Spleen (tissue), 11 donors: ENCODE measurements at regions not wholly inside any gene's neighbourhood (a gene's known extent, or its start where the extent isn't known, plus 50 kb on each side); places are given as distances from the start of the nearest gene placed in this dataset.
"Not testable (repeated sequence)": the region's sequence is repeated elsewhere in the genome, so short reads cannot be mapped to it uniquely, and the experiment has no call there.

Experiments used
- DNase-seq: peaks from one replicate; pipeline ENCODE4 v3.0.0-alpha.2; 2020
- H3K27ac ChIP-seq, 8 donors: fragments of 200-600 bp; sonication (generic) in 7 of 8; 1 replicate in 4 of 8; 2 replicates in 4 of 8; pipeline versions ENCODE4 v1.5.0 to v1.8.0; 2016 to 2021; ENCODE audit warnings: inconsistent platforms in 4 of 8, mild to moderate bottlenecking in 4 of 8, moderate library complexity in 1 of 8
- H3K27me3 ChIP-seq, 7 donors: fragments of 200-600 bp; sonication (generic) in 6 of 7; replicated peaks in 1 of 7; 1 replicate in 4 of 7; 2 replicates in 3 of 7; pipeline versions ENCODE4 v1.5.0 to v1.8.0; 2016 to 2021; ENCODE audit warnings: inconsistent platforms in 3 of 7, mild to moderate bottlenecking in 1 of 7
- H3K36me3 ChIP-seq, 6 donors: fragments of 200-600 bp; sonication (generic) in 5 of 6; 1 replicate in 4 of 6; 2 replicates in 2 of 6; pipeline versions ENCODE4 v1.5.0 to v1.8.0; 2016 to 2021; ENCODE audit warnings: inconsistent platforms in 2 of 6
- H3K4me1 ChIP-seq, 6 donors: fragments of 200-600 bp; sonication (generic) in 5 of 6; 1 replicate in 3 of 6; 2 replicates in 3 of 6; pipeline versions ENCODE4 v1.5.0 to v1.8.0; 2016 to 2021; ENCODE audit warnings: inconsistent platforms in 3 of 6
- H3K4me3 ChIP-seq, 8 donors: fragments of 200-600 bp; sonication (generic) in 7 of 8; 1 replicate in 4 of 8; 2 replicates in 4 of 8; pipeline versions ENCODE4 v1.5.0 to v1.8.0; 2016 to 2021; ENCODE audit warnings: inconsistent platforms in 4 of 8, mild to moderate bottlenecking in 4 of 8, moderate library complexity in 2 of 8
- H3K9me3 ChIP-seq, 8 donors: fragments of 200-600 bp; sonication (generic) in 7 of 8; 1 replicate in 4 of 8; 2 replicates in 4 of 8; pipeline versions ENCODE4 v1.5.0 to v1.8.0; 2016 to 2021; ENCODE audit warnings: inconsistent platforms in 4 of 8
- WGBS, 5 donors: extraction: QIAGEN DNeasy Blood & Tissue Kit in 3 of 5; methylation state at CpG; one replicate each; pipeline versions ENCODE4 v1.1.5 to v1.1.7; 2013 to 2018; 5-methylcytosine and 5-hydroxymethylcytosine counted together
- intact Hi-C: fragments of 100-400 bp; cut with DNase I; formaldehyde crosslinking; loops from one replicate; pipeline ENCODE4 v1.15.0; 2023; ENCODE audit warnings: low total_unique reads
- donor health status: healthy with polysubstance abuse.
- donor health status: DM: no; HTN: no; CAD: no; lungs with moderate emphysema.
- donor health status: DM: no; HTN: no; CAD: no.
- donor health status: Bipolar disorder and iron deficiency.
- donor health status: healthy.
- donor health status: DM: no; HTN: no; CAD: no.
- donor health status: DM: yes; HTN: yes; CAD: no.

DNA sequence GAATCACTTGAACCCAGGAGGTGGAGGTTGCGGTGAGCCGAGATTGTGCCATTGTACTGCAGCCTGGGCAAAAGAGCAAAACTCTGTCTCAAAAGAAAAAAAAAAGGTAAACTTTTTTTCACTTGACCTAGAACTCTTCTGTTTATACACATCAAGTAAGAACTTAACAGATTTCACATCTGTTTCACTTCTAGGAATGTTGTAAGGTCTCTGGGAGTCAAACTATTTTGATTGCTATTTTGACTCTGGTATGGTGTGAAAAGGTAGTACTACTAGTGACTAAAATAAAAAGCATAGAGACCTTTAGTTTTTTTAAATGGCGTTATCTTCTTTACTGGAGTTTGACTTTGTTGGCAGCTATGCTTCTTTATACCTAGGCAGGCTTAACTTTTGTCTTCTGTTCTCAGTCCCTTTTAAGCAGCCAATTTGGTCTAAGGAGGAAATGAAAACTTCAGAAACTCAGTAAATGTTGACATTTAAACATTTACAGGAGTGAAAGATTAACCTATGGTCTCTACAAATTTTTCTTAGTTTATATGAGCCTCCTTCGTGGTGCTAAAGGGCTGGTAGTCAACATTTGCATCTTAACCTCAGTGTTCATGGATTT is 84.7 kb downstream of the METTL2B start:
- DNase-seq, H3K4me3 ChIP-seq, intact Hi-C loops, H3K9me3 ChIP-seq, H3K27me3 ChIP-seq, H3K27ac ChIP-seq: not testable (repeated sequence)
- WGBS, 5 donors, result 67 to 96% (median 89%) methylated on average over 3 to 4 of the region's 4 CpGs
- Histone ChIP-seq H3K36me3 (peaks cover 0 to 51% (median 0%) of the 10 kb centered on the region in 6 donors), H3K4me1 (peaks cover 0 to 29% (median 10%) of the 10 kb centered on the region in 6 donors)

GRCh38 chr7:128562795-128563194 is 86.2 kb downstream of the METTL2B start:
- H3K27ac ChIP-seq, H3K4me3 ChIP-seq, DNase-seq, H3K9me3 ChIP-seq, H3K27me3 ChIP-seq, intact Hi-C loops: not testable (repeated sequence)
- Histone ChIP-seq H3K4me1 (peaks cover 0 to 29% (median 10%) of the 10 kb centered on the region in 6 donors), H3K36me3 (peaks cover 0 to 59% (median 0%) of the 10 kb centered on the region in 6 donors)
- WGBS, 5 donors, result 93 to 100% (median 98%) methylated on average over 5 of the region's 5 CpGs

- Histone ChIP-seq H3K36me3 (peaks cover 0 to 59% (median 0%) of the 10 kb centered on the region in 6 donors), H3K4me1 (peaks cover 0 to 21% (median 10%) of the 10 kb centered on the region in 6 donors)
- intact Hi-C loops, DNase-seq, H3K27ac ChIP-seq, H3K9me3 ChIP-seq, H3K4me3 ChIP-seq, H3K27me3 ChIP-seq: not testable (repeated sequence)
- WGBS, 5 donors, result 91 to 96% (median 95%) methylated on average over 1 to 2 of the region's 2 CpGs
These were observed 87.7 kb downstream of the METTL2B start for GRCh38 chr7:128564123-128564700.

DNA sequence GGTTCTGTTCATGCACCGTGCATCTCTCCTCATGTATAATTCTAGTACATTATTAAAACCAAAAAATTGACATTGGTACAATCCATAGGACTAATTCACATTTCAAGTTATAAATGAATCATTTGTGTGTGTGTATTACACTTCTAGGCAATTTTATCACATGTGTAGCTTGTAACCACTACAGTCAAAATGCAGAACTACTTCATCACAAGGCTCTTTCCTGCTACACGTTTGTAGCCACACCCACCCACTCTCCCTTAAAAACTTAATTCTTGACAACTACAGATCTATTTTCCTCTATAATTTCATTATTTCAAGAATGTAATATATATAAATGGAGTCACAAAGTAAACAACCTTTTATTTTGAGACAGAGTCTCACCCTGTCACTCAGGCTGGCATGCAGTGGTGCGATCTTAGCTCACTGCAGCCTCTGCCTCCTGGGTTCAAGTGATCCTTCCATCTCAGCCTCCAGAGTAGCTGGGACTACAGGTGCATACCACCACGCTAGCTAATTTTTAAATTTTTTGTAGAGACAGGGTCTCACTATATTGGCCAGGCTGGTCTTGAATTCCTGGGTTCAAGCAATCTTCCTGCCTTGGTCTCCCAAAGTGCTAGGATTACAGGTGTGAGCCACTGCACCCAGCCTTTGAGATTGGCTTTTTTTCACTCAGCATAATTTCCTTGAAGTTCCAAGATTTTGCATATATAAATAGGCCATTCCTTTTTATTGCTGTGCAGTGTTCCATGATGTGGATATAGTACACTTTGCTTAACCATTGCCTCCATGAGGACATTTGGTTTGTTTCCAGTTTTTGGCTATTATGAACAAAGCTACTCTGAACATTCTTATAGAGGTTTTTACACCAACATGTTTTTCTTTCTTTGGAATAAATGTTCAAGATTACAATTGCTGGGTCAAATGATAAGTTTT is 88.7 kb downstream of the METTL2B start:
- intact Hi-C loops, H3K27ac ChIP-seq, H3K9me3 ChIP-seq, DNase-seq, H3K27me3 ChIP-seq, H3K4me3 ChIP-seq: not testable (repeated sequence)
- 61 to 71% (median 68%) methylated on average over 4 of the region's 4 CpGs for WGBS, 5 donors
- Histone ChIP-seq H3K36me3 (peaks cover 0 to 55% (median 0%) of the 10 kb centered on the region in 6 donors), H3K4me1 (peaks cover 0 to 20% (median 8%) of the 10 kb centered on the region in 6 donors)

GRCh38 chr7:128575277-128575676 is 96.8 kb upstream of the GARIN1A start:
- H3K27ac ChIP-seq, H3K9me3 ChIP-seq, H3K4me1 ChIP-seq, DNase-seq, H3K27me3 ChIP-seq, H3K4me3 ChIP-seq, intact Hi-C loops: not testable (repeated sequence)
- H3K36me3 ChIP-seq, result peaks cover 0 to 57% (median 11%) of the 10 kb centered on the region in 6 donors
- 95 to 100% (median 99%) methylated on average over 3 of the region's 3 CpGs for WGBS, 5 donors

GRCh38 chr7:128576953-128577352 is 95.1 kb upstream of the GARIN1A start:
- H3K27ac ChIP-seq, intact Hi-C loops, H3K4me1 ChIP-seq, H3K27me3 ChIP-seq, H3K9me3 ChIP-seq, DNase-seq, H3K4me3 ChIP-seq: not testable (repeated sequence)
- WGBS, 5 donors, result 94 to 97% (median 96%) methylated on average over 5 to 27 of the region's 27 CpGs; no CpG with 5 or more reads in 1 of the 5 donors
- peaks cover 0 to 65% (median 16%) of the 10 kb centered on the region in 6 donors for H3K36me3 ChIP-seq

DNA sequence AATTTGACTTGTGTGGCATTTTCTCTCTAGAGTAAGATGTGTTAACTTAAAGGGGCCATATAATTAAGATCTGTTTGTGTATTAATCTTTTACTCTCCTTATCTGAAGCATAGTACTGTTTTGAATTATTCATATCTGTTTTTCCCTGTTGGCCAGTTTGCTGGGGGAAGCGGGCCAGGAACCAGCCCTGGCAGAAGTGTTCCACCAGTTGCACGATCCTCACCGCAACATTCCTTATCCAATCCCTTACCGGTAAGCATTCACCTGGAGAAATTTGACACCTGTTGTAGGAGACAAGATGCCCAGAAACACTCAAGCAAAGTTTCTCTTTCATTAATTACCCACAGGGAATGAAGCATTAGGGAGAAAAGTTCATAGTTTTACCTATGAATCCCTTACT is 92.2 kb upstream of the GARIN1A start:
- H3K36me3 ChIP-seq, result peaks cover 0 to 74% (median 18%) of the 10 kb centered on the region in 6 donors
- H3K4me3 ChIP-seq, H3K9me3 ChIP-seq, DNase-seq, intact Hi-C loops, H3K27ac ChIP-seq, H3K4me1 ChIP-seq, H3K27me3 ChIP-seq: not testable (repeated sequence)
- WGBS, 5 donors, result 91 to 100% (median 98%) methylated on average over 3 to 4 of the region's 4 CpGs

- H3K27me3 ChIP-seq, H3K9me3 ChIP-seq, intact Hi-C loops, H3K4me1 ChIP-seq, H3K4me3 ChIP-seq, H3K27ac ChIP-seq, DNase-seq: not testable (repeated sequence)
- WGBS, 5 donors, result 88 to 93% (median 91%) methylated on average over 5 of the region's 5 CpGs
- H3K36me3 ChIP-seq, result peaks cover 0 to 76% (median 16%) of the 10 kb centered on the region in 6 donors
These were observed 91.0 kb upstream of the GARIN1A start for GRCh38 chr7:128581100-128581499.

DNA sequence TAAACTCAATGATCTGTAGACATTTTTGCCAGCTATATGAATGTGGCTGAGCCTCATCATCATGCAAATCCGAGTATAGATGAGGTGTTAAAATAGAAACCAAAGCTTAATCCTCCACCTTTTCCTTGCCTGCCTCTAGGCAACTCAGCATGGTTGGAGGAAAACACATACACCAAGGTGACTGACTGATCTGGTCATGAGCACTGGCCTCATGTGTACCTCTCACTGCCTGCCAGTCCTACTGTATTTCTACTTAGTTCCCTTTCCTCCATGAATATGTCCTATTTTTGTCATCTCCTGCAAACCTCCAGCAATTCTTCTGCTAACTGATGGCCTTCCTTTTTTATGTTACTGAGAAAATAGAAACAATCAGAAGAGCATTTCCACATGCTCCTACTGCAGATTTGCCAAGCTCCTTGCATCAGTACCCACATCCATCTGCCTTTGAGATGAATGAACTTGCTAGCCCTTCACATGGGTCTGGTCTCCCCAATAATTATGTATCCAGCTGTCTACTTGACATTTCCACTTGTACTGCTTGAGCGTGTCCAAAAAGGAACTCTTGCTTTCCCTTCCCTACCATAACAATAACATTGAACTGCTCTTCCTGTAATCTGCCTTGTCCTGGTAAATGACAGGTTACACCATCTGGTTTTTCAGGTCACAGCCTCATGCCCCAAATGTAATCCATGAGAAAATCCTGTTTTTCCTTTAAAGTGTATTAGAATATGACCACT is 90.1 kb upstream of the GARIN1A start:
- H3K9me3 ChIP-seq, H3K4me1 ChIP-seq, intact Hi-C loops, DNase-seq, H3K27me3 ChIP-seq, H3K27ac ChIP-seq, H3K4me3 ChIP-seq: not testable (repeated sequence)
- 84 to 95% (median 89%) methylated on average over 2 of the region's 2 CpGs for WGBS, 5 donors
- H3K36me3 ChIP-seq, result peaks cover 0 to 77% (median 16%) of the 10 kb centered on the region in 6 donors

DNA sequence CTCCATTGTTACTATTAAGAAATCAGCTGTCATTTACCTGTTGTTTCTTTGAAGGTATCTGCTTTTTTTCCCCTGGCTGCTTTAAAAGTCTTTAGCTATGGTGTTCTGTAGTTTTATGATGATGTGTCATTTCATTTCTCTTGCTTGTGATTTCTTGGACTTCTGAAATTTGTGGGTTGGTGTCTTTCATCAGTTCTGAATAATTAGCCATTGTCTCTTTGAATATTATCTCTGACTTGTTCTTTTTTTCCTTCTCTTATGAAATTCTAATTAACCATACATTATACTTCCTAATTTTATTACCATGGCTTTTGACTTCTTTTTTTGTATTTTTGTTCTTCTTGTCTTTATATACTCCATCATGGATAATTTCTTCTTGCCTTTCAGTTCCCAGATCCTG is 85.4 kb upstream of the GARIN1A start:
- H3K4me3 ChIP-seq, DNase-seq, H3K9me3 ChIP-seq, H3K27me3 ChIP-seq, H3K27ac ChIP-seq, H3K4me1 ChIP-seq, intact Hi-C loops: not testable (repeated sequence)
- H3K36me3 ChIP-seq, result peaks cover 0 to 64% (median 13%) of the 10 kb centered on the region in 6 donors
